ENCODE measurements at regions not wholly inside any gene's neighbourhood (a gene's known extent, or its start where the extent isn't known, plus 50 kb on each side); places are given as distances from the start of the nearest gene placed in this dataset.
A peak's percentile ranks its signal among the peaks of the same experiment; 100 is the strongest.

DNA sequence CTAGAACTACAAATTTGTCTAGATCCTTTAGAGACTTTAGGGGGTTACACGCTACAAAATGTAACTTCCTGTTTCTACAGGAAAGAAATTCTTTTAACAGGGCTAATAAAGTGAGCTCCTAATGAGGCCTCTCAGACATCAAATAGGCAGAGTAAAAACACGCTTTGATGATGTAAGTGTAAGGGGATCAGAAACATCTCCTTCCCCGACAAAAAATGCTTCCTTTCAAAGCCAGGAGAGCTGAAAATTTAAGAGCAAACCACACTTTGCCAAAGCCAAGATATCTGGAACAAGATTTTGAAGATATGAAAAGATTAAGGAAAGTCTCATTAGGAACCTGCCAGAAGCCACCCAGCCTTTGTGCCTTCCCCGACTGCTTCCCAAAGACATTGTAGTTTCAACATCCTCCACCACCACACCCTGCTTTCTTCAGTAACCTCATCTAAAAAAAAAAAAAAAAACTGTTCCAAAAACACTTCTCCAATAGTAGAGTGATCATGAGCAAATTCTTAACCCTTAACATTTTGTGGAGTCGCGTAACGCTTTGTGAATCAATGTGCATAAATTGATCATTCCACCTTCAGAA lies 505.0 kb upstream of the THBS1 start:
- no peak for DNase-seq
- no peaks in the 10 kb centered on the region for H3K27me3 ChIP-seq
- no peak for ATAC-seq
- in situ Hi-C loops (cut with MboI; ENCODE audit: low sequenced_read_pairs in 4 of 4) (no loop called here), intact Hi-C loops (cut with DNase I; ENCODE audit: low total_unique reads) (no loop called here)
- no peaks in the 10 kb centered on the region for H3K9me3 ChIP-seq
- no peak overlapping the region for H3K27ac ChIP-seq
- H3K36me3 ChIP-seq = no peaks in the 10 kb centered on the region
- no peaks in the 10 kb centered on the region for H3K4me1 ChIP-seq
- H3K4me3 ChIP-seq = no peak overlapping the region
- TF ChIP-seq, protein P1, sequence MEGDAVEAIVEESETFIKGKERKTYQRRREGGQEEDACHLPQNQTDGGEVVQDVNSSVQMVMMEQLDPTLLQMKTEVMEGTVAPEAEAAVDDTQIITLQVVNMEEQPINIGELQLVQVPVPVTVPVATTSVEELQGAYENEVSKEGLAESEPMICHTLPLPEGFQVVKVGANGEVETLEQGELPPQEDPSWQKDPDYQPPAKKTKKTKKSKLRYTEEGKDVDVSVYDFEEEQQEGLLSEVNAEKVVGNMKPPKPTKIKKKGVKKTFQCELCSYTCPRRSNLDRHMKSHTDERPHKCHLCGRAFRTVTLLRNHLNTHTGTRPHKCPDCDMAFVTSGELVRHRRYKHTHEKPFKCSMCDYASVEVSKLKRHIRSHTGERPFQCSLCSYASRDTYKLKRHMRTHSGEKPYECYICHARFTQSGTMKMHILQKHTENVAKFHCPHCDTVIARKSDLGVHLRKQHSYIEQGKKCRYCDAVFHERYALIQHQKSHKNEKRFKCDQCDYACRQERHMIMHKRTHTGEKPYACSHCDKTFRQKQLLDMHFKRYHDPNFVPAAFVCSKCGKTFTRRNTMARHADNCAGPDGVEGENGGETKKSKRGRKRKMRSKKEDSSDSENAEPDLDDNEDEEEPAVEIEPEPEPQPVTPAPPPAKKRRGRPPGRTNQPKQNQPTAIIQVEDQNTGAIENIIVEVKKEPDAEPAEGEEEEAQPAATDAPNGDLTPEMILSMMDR (IDR thresholded peaks at IDR 0.05 in 4 of 5, conservative IDR thresholded peaks at IDR 0.05 in 1 of 5) = no peak

DNA sequence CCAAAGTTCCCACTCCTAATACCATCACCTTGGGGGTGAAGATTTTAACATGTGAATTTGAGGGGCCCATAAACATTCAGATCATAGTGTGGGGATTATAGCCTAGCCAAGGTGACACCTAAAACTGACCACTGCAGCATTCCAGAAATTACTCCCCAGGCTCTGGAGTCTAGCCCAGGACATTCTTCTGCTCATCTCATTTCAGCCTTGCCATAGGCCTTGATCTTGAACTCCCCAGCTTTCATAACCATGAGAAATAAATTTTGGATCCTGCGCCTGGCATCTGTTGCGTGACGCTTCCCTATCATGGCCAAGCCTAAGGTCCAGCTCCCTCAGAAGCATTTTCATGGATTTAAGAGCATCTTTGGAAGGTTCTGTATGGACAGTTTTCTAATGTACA lies 502.9 kb upstream of the THBS1 start:
- no peaks in the 10 kb centered on the region for H3K27me3 ChIP-seq
- H3K36me3 ChIP-seq = no peaks in the 10 kb centered on the region
- DNase-seq (no peak), ATAC-seq (peak in 1 of 2 donors; percentile 36)
- no peaks in the 10 kb centered on the region for H3K9me3 ChIP-seq
- in situ Hi-C loops (cut with MboI; ENCODE audit: low sequenced_read_pairs in 4 of 4) (no loop called here), intact Hi-C loops (cut with DNase I; ENCODE audit: low total_unique reads) (no loop called here)
- H3K4me3 ChIP-seq = no peak overlapping the region
- no peaks in the 10 kb centered on the region for H3K4me1 ChIP-seq
- H3K27ac ChIP-seq = no peak overlapping the region
- TF ChIP-seq, protein P1 (IDR thresholded peaks at IDR 0.05 in 4 of 5, conservative IDR thresholded peaks at IDR 0.05 in 1 of 5) = no peak
- TF ChIP-seq POLR2A (IDR thresholded peaks at IDR 0.05) = no peak

DNA sequence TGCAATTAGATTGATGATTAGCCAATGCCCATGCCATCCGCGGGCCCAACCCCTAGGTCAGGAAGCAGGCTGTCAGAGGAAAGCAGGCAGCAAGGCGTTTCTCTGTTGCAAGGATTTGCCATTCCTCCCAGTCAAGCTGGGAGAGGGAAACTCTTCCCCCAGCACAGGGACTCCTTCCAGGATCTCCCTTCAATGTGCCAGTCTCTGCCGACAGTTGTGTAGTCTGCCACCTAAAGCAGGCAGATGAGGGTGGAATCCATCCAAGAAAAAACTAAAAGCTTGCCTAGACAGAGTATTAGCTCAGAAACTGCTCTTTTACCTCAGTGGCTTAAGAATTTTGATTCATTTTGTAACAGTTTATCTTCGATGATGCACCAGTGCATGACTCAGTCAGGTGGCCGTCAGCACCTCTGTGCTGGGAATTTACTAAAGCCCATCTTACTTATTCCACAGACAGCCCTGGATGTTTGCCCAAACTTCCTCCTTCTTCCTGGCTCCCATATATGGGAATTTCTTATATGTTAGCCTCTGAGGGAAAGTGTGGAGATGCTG lies 501.5 kb upstream of the THBS1 start:
- ATAC-seq (no peak), DNase-seq (no peak)
- intact Hi-C loops (cut with DNase I; ENCODE audit: low total_unique reads) (no loop called here), in situ Hi-C loops (cut with MboI; ENCODE audit: low sequenced_read_pairs in 4 of 4) (no loop called here)
- H3K36me3 ChIP-seq = no peaks in the 10 kb centered on the region
- no peak overlapping the region for H3K4me3 ChIP-seq
- TF ChIP-seq POLR2A (IDR thresholded peaks at IDR 0.05) = no peak
- TF ChIP-seq, protein P1 (IDR thresholded peaks at IDR 0.05 in 4 of 5, conservative IDR thresholded peaks at IDR 0.05 in 1 of 5) = no peak
- H3K4me1 ChIP-seq = no peaks in the 10 kb centered on the region
- no peaks in the 10 kb centered on the region for H3K27me3 ChIP-seq
- no peaks in the 10 kb centered on the region for H3K9me3 ChIP-seq
- H3K27ac ChIP-seq = no peak overlapping the region

DNA sequence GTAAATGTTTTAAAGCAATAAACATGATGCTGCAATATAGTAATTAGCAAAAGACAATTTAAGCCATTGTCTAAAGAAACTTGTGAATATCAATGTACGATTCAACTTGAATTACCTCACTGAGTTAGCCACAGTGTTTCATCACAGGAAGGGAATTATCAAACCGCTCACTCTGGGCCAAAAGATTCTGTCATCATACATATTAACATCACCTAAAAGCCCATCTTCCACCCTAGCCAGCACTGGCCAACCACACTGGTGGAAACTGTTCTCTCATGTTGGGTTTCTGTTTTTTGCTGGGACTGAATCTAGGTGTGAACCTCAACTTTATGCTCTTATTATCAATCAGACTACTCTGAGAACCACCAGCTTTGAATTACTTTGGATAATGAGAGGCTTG lies 497.7 kb upstream of the THBS1 start:
- Histone ChIP-seq H3K4me1 (no peaks in the 10 kb centered on the region), H3K27me3 (no peaks in the 10 kb centered on the region), H3K9me3 (no peaks in the 10 kb centered on the region), H3K27ac (no peak overlapping the region), H3K4me3 (no peak overlapping the region), H3K36me3 (no peaks in the 10 kb centered on the region)
- in situ Hi-C loops (cut with MboI; ENCODE audit: low sequenced_read_pairs in 4 of 4) = no loop called here
- DNase-seq (no peak), ATAC-seq (no peak)
- intact Hi-C loops (cut with DNase I; ENCODE audit: low total_unique reads) = no loop called here
- TF ChIP-seq, protein P1 (IDR thresholded peaks at IDR 0.05 in 4 of 5, conservative IDR thresholded peaks at IDR 0.05 in 1 of 5) = no peak
- no peak for TF ChIP-seq POLR2A (IDR thresholded peaks at IDR 0.05)
